A172 (cell line): ENCODE measurements at regions not wholly inside any gene's neighbourhood (a gene's known extent, or its start where the extent isn't known, plus 50 kb on each side); places are given as distances from the start of the nearest gene placed in this dataset.

Experiments used
- DNase-seq: peaks from one replicate; pipeline ENCODE4 v3.0.0-alpha.2; 2015; ENCODE audit warnings: low spot score

GRCh38 chr15:66864871-66865281 lies 162.8 kb downstream of the SMAD6 start:
- DNase-seq = no peak

- DNase-seq = no peak
These were observed 163.9 kb downstream of the SMAD6 start for GRCh38 chr15:66865622-66866611.

- DNase-seq = no peak
These were observed 164.6 kb downstream of the SMAD6 start for GRCh38 chr15:66866656-66867055.

GRCh38 chr15:66868918-66869317 lies 166.9 kb downstream of the SMAD6 start:
- no peak for DNase-seq

DNA sequence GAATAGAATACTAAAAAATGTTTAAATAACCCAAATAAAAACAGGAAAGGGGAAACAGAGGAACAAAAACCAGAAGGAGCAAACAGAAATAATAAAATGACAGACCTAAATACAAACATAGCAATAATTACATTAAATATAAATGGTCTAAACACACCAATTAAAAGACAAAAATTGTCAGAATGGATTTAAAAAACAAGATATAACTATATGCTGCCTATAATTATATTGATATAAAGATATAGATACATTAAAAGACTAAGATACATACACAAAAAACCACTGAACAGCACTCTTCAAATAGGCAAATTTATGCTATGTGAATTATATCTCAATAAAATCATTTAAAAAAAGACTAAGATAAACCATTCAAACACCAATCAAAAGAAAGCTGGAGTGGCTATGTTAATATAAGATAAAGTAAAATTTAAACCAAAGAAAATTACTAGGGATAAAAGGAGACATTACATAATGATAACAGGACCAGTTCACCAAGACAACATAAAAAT lies 168.9 kb downstream of the SMAD6 start:
- DNase-seq = no peak

GRCh38 chr15:66872405-66872804 lies 170.4 kb downstream of the SMAD6 start:
- DNase-seq = peak; percentile 42

DNA sequence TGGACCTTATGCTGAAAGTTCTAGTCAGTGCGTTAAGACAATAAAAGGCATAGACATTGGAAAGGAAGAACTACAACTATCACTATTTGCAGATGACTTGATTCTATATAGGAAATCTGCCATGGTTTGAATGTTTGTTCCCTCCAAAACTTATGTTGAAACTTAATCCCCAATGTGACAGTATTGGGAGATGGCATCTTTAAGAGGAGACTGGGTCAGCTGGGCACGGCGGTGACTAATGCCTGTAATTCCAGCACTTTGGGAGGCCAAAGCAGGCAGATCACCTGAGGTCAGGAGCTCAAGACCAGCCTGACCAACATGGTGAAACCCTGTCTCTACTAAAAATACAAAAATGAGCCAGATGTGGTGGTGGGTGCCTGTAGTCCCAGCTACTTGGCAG lies 171.3 kb downstream of the SMAD6 start:
- peak; percentile 24 for DNase-seq

- no peak for DNase-seq
These were observed 171.8 kb downstream of the SMAD6 start for GRCh38 chr15:66873856-66874255.

DNA sequence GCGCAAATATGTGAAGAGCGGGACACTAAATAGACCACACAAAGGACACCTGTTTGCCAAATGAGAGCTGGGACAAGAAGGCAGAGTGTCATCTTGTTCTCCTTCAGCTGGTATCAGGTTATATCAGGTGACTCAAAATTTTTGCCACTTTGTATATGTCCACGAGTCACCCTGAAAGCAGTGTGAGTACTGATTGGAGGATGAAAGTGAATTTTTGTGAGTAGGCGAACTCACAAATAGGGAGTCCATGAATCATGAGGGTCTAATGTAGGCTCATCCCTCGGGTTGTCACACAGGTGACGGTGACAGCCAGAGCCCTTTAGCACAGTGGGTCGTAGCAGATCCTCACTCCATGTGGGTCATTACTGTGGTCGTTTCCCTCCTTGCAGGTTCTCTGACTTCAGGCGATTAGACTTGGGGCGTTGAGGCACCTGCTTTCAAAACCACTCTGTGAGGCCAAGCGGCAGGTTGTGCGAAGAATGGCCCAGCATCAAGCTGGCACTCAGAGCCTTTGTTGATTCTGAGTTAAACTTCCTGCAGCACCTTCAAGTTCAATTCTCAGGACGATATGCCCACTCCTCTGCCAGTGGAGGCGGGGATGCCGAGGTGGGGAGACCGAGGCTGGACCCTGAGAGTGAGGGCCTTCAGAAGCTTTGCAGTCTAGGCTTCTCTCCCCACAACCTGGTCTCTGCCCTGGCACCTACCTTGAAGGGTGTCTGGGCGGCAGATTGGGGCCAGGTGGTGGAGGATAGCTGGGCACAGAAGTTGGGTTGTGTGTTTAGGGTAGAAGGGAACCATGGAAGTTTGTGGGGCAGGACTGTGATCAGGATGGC lies 173.8 kb downstream of the SMAD6 start:
- DNase-seq = no peak

GRCh38 chr15:66876421-66876730 lies 174.3 kb downstream of the SMAD6 start:
- no peak for DNase-seq

DNA sequence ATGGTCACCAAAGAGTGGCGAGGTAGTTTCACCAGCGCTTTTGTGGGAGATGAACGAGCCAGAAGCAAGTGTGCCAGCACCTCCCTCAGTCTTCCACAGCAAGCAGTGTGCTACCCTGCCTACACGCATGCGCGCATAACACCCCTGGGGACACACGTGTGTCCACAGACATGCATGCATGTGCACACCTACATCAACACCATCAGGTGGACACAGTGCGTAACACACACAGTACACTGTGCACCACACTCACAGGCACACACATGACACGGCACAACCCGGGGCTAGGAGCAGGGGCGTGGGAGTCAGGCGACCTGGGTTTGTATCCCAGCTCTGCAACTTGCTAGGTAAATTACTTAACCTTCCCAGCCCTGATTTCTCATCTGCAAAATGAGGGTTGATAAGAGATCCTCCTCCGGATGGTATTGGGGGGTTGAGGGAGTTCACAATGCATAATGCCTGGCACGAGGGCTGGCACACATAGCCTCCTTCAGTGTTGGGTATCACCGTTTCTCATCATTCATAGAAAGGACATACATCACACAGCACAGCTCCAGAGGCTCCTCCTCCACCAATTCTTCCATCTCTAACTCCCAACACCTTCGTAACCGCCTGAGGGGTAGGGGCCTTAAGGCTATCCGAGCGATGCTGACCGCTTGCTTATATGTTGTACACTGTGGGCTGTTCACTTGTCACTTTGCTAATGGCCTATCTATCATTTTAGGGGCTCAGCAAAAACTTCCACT lies 174.9 kb downstream of the SMAD6 start:
- DNase-seq = no peak

DNA sequence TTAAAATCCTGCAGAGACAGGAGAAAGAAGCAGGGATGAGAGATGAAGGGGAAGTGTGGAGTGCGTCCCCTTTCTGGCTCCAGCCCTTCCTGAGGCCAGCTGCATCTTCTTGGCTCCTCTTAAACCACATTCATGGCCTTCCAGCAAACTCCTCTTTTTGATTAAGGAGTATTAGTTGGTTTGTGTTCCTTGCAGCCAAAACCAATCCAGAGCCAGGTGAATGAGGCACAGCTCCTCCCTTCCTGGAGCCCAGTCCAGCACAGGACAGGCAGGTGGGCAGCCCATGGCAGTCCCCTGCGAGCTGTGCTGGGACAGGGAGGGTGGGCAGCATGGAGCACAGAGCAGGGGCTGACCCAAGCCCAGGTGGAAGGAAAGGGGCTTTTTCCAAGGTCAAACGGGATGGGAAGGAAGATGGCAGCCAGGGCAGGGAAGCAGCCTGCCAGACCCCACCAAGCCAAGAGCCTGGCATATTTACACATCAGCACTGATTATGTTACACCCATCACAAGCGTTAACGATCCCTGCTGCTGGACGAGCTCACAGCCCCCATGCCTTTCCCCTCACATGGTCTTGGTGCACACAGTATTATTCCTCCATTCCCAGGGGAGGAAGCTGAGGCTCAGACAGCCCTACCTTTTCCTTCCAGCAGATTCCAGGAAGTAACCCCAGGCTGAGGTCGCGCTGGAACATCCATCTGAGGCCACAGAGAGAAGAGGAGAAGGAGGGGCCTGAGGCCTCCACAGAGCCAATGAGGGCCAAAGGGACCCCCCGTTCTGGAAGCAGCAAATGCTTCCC lies 175.6 kb downstream of the SMAD6 start:
- DNase-seq = no peak

- no peak for DNase-seq
These were observed 176.7 kb downstream of the SMAD6 start for GRCh38 chr15:66878761-66879160.

DNA sequence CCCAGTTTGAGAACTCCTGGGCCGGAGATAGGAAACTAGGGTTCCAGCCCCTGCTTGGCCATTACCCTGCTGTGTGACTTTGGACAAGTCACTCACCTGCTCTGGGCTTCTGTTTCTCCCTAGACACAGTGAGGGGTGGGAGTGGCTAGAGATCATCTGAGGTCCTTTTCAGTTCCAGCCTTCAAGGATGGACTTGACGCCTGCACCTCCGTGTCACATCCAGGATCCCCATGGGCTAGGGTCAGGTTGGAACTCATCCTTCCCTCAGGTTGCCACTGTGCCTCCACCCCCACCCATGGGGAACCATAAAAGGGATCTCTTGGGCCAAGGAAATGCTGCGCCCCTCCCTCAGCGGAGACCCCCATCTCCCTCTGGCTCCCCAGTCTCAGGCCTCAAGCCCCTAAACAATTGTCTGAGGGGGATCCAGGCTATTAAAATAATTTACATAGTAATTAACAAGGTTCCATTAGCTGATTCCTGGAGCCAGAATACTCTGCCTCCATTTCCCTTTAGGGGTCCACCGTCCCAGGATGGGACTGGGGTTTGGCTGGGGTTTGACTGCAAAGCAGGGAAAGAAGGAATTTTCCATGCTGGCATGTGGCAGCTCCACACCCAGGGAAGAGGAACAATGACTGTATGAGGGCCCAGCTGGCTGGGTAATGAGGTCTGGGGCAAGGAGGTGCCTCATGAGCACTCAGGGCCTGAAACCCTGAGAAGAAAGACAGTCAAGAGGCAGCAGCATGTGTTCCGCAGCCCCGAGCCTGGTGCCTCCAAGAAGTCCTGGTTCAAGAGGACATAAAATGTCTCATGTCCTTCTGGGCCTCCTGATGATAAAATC lies 177.7 kb downstream of the SMAD6 start:
- DNase-seq = no peak

DNA sequence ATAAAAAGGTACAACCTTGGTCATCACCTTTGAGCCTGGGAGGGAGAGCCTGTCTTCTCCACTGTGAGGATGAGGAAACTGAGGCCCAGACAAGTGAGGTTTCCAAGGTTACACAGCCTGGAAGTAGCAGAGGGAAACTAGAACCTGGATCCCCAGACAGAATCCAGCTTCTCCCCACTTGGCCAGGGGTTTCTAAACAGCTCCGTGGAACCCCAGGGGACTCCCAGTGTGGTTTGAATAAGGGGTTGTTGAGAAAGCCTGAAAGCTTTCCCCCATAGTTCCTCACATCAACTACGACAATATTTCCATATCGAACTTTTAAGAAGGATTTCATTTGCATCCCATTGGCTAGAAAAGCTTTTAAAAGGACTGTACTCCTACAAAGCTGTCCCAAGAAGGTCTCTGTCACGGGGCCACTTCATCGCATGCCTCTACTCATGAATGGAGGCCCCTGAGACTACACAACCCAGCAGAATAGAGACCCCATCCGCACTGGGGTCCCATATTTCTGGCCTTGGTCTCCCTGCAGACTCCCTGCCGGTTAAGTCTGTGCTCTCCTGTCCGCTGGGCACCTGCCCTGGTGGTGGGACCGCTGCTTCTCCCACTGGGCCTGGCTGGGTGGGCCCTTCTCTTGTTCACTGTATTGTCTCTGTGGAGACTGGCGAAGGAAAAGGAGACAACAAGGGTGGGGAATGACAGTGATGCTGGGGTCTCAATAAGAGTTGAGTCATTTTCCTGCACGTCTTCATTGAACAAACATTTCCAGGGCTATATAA lies 178.5 kb downstream of the SMAD6 start:
- no peak for DNase-seq

GRCh38 chr15:66881173-66881905 lies 179.3 kb downstream of the SMAD6 start:
- no peak for DNase-seq

- peak; percentile 83 for DNase-seq
These were observed 180.4 kb downstream of the SMAD6 start for GRCh38 chr15:66882251-66883020.
